ENCODE measurements at regions not wholly inside any gene's neighbourhood (a gene's known extent, or its start where the extent isn't known, plus 50 kb on each side); places are given as distances from the start of the nearest gene placed in this dataset.

GRCh38 chr11:36744375-36745168, 146.5 kb upstream of the RAG2 start:
- TF ChIP-seq CTCF (IDR thresholded peaks at IDR 0.05) (peak; percentile 51), EP300 (IDR thresholded peaks at IDR 0.05) (no peak), JUN (IDR thresholded peaks at IDR 0.05) (no peak), USF2 (IDR thresholded peaks at IDR 0.05) (peak; percentile 47), NR3C1 (IDR thresholded peaks at IDR 0.05) (no peak), MAX (IDR thresholded peaks at IDR 0.05) (peak; percentile 62), MAZ (IDR thresholded peaks at IDR 0.05; ENCODE audit: borderline replicate concordance, low read depth, low read length) (no peak), POLR2A (IDR thresholded peaks at IDR 0.05; ENCODE audit: low read length) (no peak), CEBPB (IDR thresholded peaks at IDR 0.05) (no peak), JUNB (IDR thresholded peaks at IDR 0.05) (no peak), RAD21 (conservative IDR thresholded peaks at IDR 0.05 in 1 of 2, IDR thresholded peaks at IDR 0.05 in 1 of 2) (no peak; a peak in 1 of 5 replicates), CHD2 (IDR thresholded peaks at IDR 0.05; ENCODE audit: low read length, partially characterized antibody) (no peak), MAFK (IDR thresholded peaks at IDR 0.05; ENCODE audit: partially characterized antibody) (no peak), RCOR1 (IDR thresholded peaks at IDR 0.05; ENCODE audit: low read depth, low read length) (no peak)
